GM06990 (cell line): ENCODE measurements at regions not wholly inside any gene's neighbourhood (a gene's known extent, or its start where the extent isn't known, plus 50 kb on each side); places are given as distances from the start of the nearest gene placed in this dataset.

ENCODE experiments used
- DNase-seq: peaks from one replicate; pipeline ENCODE4 v3.0.0-alpha.2; 2011; ENCODE audit not compliant: insufficient read length; ENCODE audit errors: extremely low read depth
- H3K27me3 ChIP-seq: replicated peaks from 2 replicates; pipeline ENCODE4 v1.6.0; 2011; ENCODE audit warnings: low read length; ENCODE audit not compliant: control insufficient read depth, insufficient read depth
- H3K36me3 ChIP-seq: 2 replicates; pipeline ENCODE4 v1.5.1; 2011; ENCODE audit warnings: low read length; ENCODE audit not compliant: control insufficient read depth, insufficient read depth
- H3K4me3 ChIP-seq: replicated peaks from 2 replicates; pipeline ENCODE4 v1.5.1; 2011; ENCODE audit warnings: low read depth, mild to moderate bottlenecking, control low read depth, low read length
- CTCF ChIP-seq: IDR thresholded peaks from 2 replicates; pipeline ENCODE4 v1.5.1; 2011; ENCODE audit warnings: low read length, control low read depth, mild to moderate bottlenecking, inconsistent platforms; ENCODE audit not compliant: insufficient read depth, poor library complexity, severe bottlenecking

DNA sequence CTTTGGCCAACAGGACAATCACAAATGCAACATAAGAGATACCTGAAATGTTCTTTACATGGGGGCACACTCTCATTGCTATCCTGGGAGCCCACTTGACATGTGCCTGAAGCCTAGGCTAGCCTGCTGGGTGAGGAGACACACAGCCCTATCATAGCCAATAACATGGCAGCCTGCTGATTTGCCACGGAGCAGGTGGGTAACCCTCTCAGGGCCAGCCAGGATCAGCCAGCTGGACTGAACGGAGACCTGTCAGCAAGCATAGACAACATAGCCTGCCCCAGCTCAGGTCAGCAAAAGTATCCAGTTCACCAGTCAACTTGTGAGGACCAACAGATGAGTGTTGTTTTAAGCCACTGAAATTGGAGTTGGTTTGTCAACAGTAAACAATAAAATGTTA, 566.5 kb downstream of the DCDC2C start:
- Histone ChIP-seq H3K36me3 (no peaks in the 10 kb centered on the region), H3K27me3 (no peaks in the 10 kb centered on the region), H3K4me3 (no peak overlapping the region)
- no peak for DNase-seq
- TF ChIP-seq CTCF, result no peak

- Histone ChIP-seq H3K4me3 (no peak overlapping the region), H3K36me3 (no peaks in the 10 kb centered on the region), H3K27me3 (no peaks in the 10 kb centered on the region)
- TF ChIP-seq CTCF, result no peak
- DNase-seq, result no peak
These were observed 569.0 kb downstream of the DCDC2C start for GRCh38 chr2:4272261-4272858.

DNA sequence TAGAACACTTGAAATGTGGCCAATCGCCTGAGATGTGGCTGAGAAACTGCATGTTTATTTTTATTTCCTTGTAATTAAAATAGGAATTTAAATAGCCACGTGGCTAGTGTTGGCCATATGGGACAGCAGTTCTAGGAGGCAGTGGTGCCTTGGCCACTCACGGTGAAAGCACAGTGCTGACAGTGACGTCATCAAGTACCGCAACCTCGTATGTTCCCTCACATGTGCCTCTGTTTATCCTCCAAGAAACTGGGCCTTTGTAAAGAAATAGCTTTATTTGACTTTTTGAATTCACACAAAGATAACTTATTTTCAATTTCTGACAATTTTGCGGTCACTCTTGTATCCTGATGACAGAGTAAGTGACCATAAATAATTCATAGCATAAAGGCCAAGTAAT, 575.0 kb downstream of the DCDC2C start:
- no peaks in the 10 kb centered on the region for H3K27me3 ChIP-seq
- no peaks in the 10 kb centered on the region for H3K36me3 ChIP-seq
- TF ChIP-seq CTCF, result no peak
- H3K4me3 ChIP-seq, result no peak overlapping the region
- no peak for DNase-seq

GRCh38 chr2:4279431-4279830, 576.1 kb downstream of the DCDC2C start:
- Histone ChIP-seq H3K27me3 (no peaks in the 10 kb centered on the region), H3K36me3 (no peaks in the 10 kb centered on the region), H3K4me3 (no peak overlapping the region)
- no peak for TF ChIP-seq CTCF
- DNase-seq, result no peak

GRCh38 chr2:4291430-4291829, 588.1 kb downstream of the DCDC2C start:
- Histone ChIP-seq H3K36me3 (no peaks in the 10 kb centered on the region), H3K27me3 (no peaks in the 10 kb centered on the region), H3K4me3 (no peak overlapping the region)
- TF ChIP-seq CTCF, result no peak
- DNase-seq, result no peak

DNA sequence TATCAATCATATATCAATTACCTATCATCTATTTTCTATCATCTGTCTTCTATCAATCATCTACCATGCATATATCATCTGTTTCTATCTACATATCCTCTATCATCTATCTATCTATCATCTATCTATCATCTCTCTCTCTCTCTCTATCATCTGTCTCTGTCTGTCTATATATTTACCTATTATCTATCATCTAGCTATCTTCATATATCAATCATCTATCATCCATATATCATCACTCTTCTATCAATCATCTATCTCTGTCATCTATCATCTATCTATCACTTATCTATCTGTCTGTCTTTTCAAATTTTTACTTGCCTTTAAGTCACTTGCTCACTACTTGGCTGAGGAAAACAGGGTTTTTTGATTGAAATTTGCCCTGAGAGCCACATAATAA, 592.3 kb downstream of the DCDC2C start:
- no peak for TF ChIP-seq CTCF
- Histone ChIP-seq H3K4me3 (no peak overlapping the region), H3K36me3 (no peaks in the 10 kb centered on the region), H3K27me3 (no peaks in the 10 kb centered on the region)
- DNase-seq, result no peak
